ENCODE measurements at regions not wholly inside any gene's neighbourhood (a gene's known extent, or its start where the extent isn't known, plus 50 kb on each side); places are given as distances from the start of the nearest gene placed in this dataset.
"Not testable (repeated sequence)": the region's sequence is repeated elsewhere in the genome, so short reads cannot be mapped to it uniquely, and the experiment has no call there.

DNA sequence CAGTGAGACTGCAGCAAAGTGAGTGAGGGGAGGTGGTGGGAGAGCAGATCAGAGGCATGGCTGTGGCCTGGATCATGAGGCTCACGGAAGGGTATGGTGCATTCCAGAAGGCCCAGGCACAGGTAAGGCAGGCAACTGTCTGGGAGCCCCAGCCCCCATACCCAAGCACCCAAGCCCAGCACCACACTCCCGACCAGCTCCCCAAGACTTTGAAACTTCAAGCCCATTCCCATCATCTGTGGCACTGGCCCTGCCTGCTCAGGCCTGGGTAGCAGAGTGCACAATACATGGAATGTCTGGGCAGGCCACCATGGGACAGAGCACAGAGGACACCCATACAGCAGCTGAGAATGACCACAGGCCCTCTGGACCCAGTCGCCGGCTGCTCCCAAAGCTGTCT lies 202.6 kb upstream of the ARL4C start:
- Histone ChIP-seq H3K36me3 (ENCODE audit: insufficient read depth, low read length, poor library complexity, severe bottlenecking) (no peaks in the 10 kb centered on the region), H3K4me1 (ENCODE audit: insufficient read depth, low read length, poor library complexity, severe bottlenecking) (no peaks in the 10 kb centered on the region), H3K9me3 (ENCODE audit: low read depth, low read length, poor library complexity, severe bottlenecking) (peaks cover 5% of the 10 kb centered on the region), H3K4me3 (ENCODE audit: low read depth, low read length, poor library complexity, severe bottlenecking) (no peak overlapping the region), H3K27me3 (replicated peaks; ENCODE audit: insufficient read depth, low read depth, low read length, poor library complexity) (no peaks in the 10 kb centered on the region), H3K27ac (ENCODE audit: low read depth, low read length, poor library complexity, severe bottlenecking) (no peak overlapping the region)
- TF ChIP-seq, protein P1, sequence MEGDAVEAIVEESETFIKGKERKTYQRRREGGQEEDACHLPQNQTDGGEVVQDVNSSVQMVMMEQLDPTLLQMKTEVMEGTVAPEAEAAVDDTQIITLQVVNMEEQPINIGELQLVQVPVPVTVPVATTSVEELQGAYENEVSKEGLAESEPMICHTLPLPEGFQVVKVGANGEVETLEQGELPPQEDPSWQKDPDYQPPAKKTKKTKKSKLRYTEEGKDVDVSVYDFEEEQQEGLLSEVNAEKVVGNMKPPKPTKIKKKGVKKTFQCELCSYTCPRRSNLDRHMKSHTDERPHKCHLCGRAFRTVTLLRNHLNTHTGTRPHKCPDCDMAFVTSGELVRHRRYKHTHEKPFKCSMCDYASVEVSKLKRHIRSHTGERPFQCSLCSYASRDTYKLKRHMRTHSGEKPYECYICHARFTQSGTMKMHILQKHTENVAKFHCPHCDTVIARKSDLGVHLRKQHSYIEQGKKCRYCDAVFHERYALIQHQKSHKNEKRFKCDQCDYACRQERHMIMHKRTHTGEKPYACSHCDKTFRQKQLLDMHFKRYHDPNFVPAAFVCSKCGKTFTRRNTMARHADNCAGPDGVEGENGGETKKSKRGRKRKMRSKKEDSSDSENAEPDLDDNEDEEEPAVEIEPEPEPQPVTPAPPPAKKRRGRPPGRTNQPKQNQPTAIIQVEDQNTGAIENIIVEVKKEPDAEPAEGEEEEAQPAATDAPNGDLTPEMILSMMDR (conservative IDR thresholded peaks at IDR 0.05; ENCODE audit: low read depth, low read length): no peak
- no peak for TF ChIP-seq EZH2 (IDR thresholded peaks at IDR 0.05; ENCODE audit: borderline replicate concordance, low read depth, low read length, poor library complexity, severe bottlenecking)
- ChIA-PET POLR2A (ENCODE audit: low non-redundant PET) (no interaction called here), CTCF (no interaction called here)
- intact Hi-C loops (cut with micrococcal nuclease; ENCODE audit: unreplicated experiment): no loop called here
- BruUV-seq (replicated peaks): no TSS peak
- DNase-seq (ENCODE audit: low spot score): no peak

DNA sequence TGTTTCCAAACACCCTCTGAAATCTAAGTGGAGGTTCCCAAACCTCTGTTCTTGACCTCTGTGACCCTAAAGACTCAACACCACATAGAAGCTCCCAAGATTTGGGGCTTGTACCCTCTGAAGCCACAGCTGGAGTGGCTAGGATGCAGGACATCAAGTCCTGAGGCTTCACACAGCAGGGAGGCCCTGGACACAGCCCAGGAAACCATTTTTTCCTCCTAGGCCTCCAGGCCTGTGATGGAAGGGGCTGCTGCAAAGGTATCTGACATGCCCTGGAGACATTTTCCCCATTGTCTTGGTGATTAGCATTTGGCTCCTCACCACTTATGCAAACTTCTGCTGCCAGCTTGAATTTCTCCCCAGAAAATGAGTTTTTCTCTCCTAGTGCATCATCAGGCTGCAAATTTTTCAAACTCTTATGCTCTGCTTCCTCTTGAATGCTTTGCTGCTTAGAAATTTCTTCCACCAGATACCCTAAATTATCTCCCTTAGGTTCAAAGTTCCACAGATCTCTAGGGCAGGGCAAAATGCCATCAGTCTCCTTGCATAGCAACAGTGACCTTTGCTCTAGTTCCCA lies 200.5 kb upstream of the ARL4C start:
- not testable (repeated sequence) for H3K36me3 ChIP-seq (ENCODE audit: insufficient read depth, low read length, poor library complexity, severe bottlenecking); BruUV-seq (replicated peaks)

DNA sequence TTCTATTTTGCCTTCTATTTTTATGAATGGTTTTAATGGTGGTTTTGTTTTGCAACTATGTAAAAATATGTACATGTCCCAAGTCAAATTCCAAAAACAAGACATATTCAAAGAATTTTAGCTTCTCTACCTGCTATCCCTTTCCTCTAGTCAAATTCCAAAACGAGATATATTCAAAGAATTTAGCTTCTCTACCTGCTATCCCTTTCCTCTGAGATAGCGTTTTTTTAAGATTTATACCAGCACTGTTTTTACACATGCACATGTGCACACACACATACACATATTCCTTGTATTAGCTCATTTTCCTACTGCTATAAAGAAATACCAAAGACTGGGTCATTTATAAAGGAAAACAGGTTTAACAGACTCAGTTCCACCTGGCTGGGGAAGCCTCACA lies 199.1 kb upstream of the ARL4C start:
- TF ChIP-seq EZH2 (IDR thresholded peaks at IDR 0.05; ENCODE audit: borderline replicate concordance, low read depth, low read length, poor library complexity, severe bottlenecking): no peak
- TF ChIP-seq, protein P1 (conservative IDR thresholded peaks at IDR 0.05; ENCODE audit: low read depth, low read length): no peak
- Histone ChIP-seq H3K9me3 (ENCODE audit: low read depth, low read length, poor library complexity, severe bottlenecking) (peaks cover 5% of the 10 kb centered on the region), H3K36me3 (ENCODE audit: insufficient read depth, low read length, poor library complexity, severe bottlenecking) (no peaks in the 10 kb centered on the region), H3K27me3 (replicated peaks; ENCODE audit: insufficient read depth, low read depth, low read length, poor library complexity) (no peaks in the 10 kb centered on the region), H3K27ac (ENCODE audit: low read depth, low read length, poor library complexity, severe bottlenecking) (no peak overlapping the region), H3K4me1 (ENCODE audit: insufficient read depth, low read length, poor library complexity, severe bottlenecking) (peaks cover 7% of the 10 kb centered on the region), H3K4me3 (ENCODE audit: low read depth, low read length, poor library complexity, severe bottlenecking) (no peak overlapping the region)
- DNase-seq (ENCODE audit: low spot score): no peak
- POLR2A ChIA-PET (ENCODE audit: low non-redundant PET): no interaction called here
- intact Hi-C loops (cut with micrococcal nuclease; ENCODE audit: unreplicated experiment): no loop called here
- CTCF ChIA-PET: no interaction called here
- BruUV-seq (replicated peaks): no TSS peak

More for the DNA sequence above, 200.5 kb upstream of the ARL4C start:
- H3K4me3 ChIP-seq (ENCODE audit: low read depth, low read length, poor library complexity, severe bottlenecking); H3K9me3 ChIP-seq (ENCODE audit: low read depth, low read length, poor library complexity, severe bottlenecking); H3K27ac ChIP-seq (ENCODE audit: low read depth, low read length, poor library complexity, severe bottlenecking); H3K27me3 ChIP-seq (replicated peaks; ENCODE audit: insufficient read depth, low read depth, low read length, poor library complexity); intact Hi-C loops (cut with micrococcal nuclease; ENCODE audit: unreplicated experiment); POLR2A ChIA-PET (ENCODE audit: low non-redundant PET); H3K4me1 ChIP-seq (ENCODE audit: insufficient read depth, low read length, poor library complexity, severe bottlenecking); DNase-seq (ENCODE audit: low spot score); CTCF ChIA-PET: not testable (repeated sequence)

DNA sequence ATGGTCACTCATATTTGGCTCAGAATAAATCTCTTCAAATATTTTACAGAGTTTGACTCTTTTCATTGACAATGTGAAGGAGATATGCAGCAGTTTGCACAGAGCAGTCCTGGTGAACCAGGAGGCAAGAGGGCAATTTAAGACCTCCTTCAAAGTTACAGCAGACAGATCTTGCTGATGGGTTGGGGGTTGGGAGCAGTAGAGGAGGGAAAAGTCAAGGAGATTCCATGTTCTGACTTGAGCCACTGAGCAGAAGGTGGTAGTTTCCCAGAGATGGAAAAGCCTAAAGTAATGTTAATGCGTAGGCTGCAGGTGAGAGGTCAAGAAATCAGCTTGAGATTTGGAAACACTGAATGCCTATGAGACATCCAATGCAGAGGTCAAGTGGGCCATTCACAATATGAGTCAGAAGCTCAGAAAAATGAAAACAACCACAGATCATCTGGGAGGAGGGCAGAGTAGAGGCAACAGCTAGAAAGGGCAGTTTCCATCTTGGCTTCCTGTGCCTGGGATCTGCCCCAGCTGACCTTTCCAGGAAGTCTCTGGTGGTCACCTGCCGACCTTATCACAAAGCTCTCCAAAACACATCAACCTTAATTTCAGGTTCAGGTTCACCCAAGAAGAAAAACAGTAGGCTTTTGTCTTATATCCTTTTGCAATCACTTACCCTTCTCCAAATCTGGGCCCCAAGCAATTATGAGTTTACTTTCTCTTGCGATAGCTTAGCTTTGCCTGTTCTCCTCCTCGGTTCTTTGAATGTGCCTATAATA lies 197.5 kb upstream of the ARL4C start:
- H3K4me3 ChIP-seq (ENCODE audit: low read depth, low read length, poor library complexity, severe bottlenecking): no peak overlapping the region
- CTCF ChIA-PET: no interaction called here
- no peak overlapping the region for H3K27ac ChIP-seq (ENCODE audit: low read depth, low read length, poor library complexity, severe bottlenecking)
- peaks cover 5% of the 10 kb centered on the region for H3K9me3 ChIP-seq (ENCODE audit: low read depth, low read length, poor library complexity, severe bottlenecking)
- intact Hi-C loops (cut with micrococcal nuclease; ENCODE audit: unreplicated experiment): no loop called here
- TF ChIP-seq, protein P1 (conservative IDR thresholded peaks at IDR 0.05; ENCODE audit: low read depth, low read length): no peak
- TF ChIP-seq EZH2 (IDR thresholded peaks at IDR 0.05; ENCODE audit: borderline replicate concordance, low read depth, low read length, poor library complexity, severe bottlenecking): no peak
- no peaks in the 10 kb centered on the region for H3K27me3 ChIP-seq (replicated peaks; ENCODE audit: insufficient read depth, low read depth, low read length, poor library complexity)
- BruUV-seq (replicated peaks): no TSS peak
- peaks cover 16% of the 10 kb centered on the region for H3K4me1 ChIP-seq (ENCODE audit: insufficient read depth, low read length, poor library complexity, severe bottlenecking)
- H3K36me3 ChIP-seq (ENCODE audit: insufficient read depth, low read length, poor library complexity, severe bottlenecking): no peaks in the 10 kb centered on the region
- POLR2A ChIA-PET (ENCODE audit: low non-redundant PET): no interaction called here
- DNase-seq (ENCODE audit: low spot score): no peak

DNA sequence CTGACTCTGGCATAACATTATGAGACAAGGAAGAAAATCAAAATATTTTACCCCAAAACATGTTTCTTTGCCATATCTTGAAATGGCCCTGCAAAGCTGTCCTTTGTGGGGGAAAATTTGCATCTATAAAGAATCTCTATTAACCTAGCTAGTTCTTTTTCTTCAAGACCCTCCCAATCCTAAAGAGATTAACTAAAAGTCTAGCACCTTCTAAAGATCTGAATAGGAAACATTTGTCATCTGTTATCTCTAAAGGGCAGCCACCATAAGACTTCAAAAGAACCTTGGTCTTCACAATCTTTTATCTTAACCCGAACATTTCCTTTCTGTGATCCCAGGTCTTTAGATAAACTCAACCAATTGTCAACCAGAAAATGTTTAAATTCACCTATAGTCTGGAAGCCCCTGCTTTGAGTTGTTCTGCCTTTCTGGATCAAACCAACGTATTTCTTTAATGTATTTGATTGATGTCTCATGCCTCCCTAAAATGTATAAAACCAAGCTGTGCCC lies 196.9 kb upstream of the ARL4C start:
- H3K4me3 ChIP-seq (ENCODE audit: low read depth, low read length, poor library complexity, severe bottlenecking); H3K36me3 ChIP-seq (ENCODE audit: insufficient read depth, low read length, poor library complexity, severe bottlenecking); DNase-seq (ENCODE audit: low spot score); H3K9me3 ChIP-seq (ENCODE audit: low read depth, low read length, poor library complexity, severe bottlenecking); POLR2A ChIA-PET (ENCODE audit: low non-redundant PET); BruUV-seq (replicated peaks); intact Hi-C loops (cut with micrococcal nuclease; ENCODE audit: unreplicated experiment); H3K27ac ChIP-seq (ENCODE audit: low read depth, low read length, poor library complexity, severe bottlenecking); CTCF ChIA-PET; H3K27me3 ChIP-seq (replicated peaks; ENCODE audit: insufficient read depth, low read depth, low read length, poor library complexity): not testable (repeated sequence)
- peaks cover 16% of the 10 kb centered on the region for H3K4me1 ChIP-seq (ENCODE audit: insufficient read depth, low read length, poor library complexity, severe bottlenecking)

Measured in A673 (cell line).